Ammon's horn (tissue), 1 donor: ENCODE measurements at regions not wholly inside any gene's neighbourhood (a gene's known extent, or its start where the extent isn't known, plus 50 kb on each side); places are given as distances from the start of the nearest gene placed in this dataset.

Experiments
- DNase-seq: peaks from one replicate; pipeline ENCODE4 v3.0.0-alpha.2; 2016; ENCODE audit warnings: low spot score

- no peak for DNase-seq
These were observed 282.9 kb upstream of the N4BP1 start for GRCh38 chr16:48892893-48893292.

GRCh38 chr16:48887646-48888210 is 277.7 kb upstream of the N4BP1 start:
- no peak for DNase-seq

- DNase-seq: no peak
These were observed 275.5 kb upstream of the N4BP1 start for GRCh38 chr16:48885471-48885870.

GRCh38 chr16:48881272-48881671 is 271.3 kb upstream of the N4BP1 start:
- DNase-seq: no peak

GRCh38 chr16:48879223-48880122 is 269.5 kb upstream of the N4BP1 start:
- no peak for DNase-seq

- no peak for DNase-seq
These were observed 268.0 kb upstream of the N4BP1 start for GRCh38 chr16:48877946-48878345.

GRCh38 chr16:48870141-48870540 is 260.2 kb upstream of the N4BP1 start:
- no peak for DNase-seq

- DNase-seq: no peak
These were observed 255.5 kb upstream of the N4BP1 start for GRCh38 chr16:48865520-48865919.

GRCh38 chr16:48864055-48864454 is 254.1 kb upstream of the N4BP1 start:
- DNase-seq: no peak

GRCh38 chr16:48862087-48862532 is 252.1 kb upstream of the N4BP1 start:
- DNase-seq: no peak

GRCh38 chr16:48860341-48860740 is 250.4 kb upstream of the N4BP1 start:
- no peak for DNase-seq

GRCh38 chr16:48852951-48853350 is 243.0 kb upstream of the N4BP1 start:
- DNase-seq: no peak

GRCh38 chr16:48852458-48852857 is 242.5 kb upstream of the N4BP1 start:
- no peak for DNase-seq

GRCh38 chr16:48850097-48850770 is 240.3 kb upstream of the N4BP1 start:
- DNase-seq: no peak

GRCh38 chr16:48846277-48846676 is 236.3 kb upstream of the N4BP1 start:
- no peak for DNase-seq

GRCh38 chr16:48845261-48845660 is 235.3 kb upstream of the N4BP1 start:
- DNase-seq: no peak

GRCh38 chr16:48838349-48838748 is 228.4 kb upstream of the N4BP1 start:
- DNase-seq: no peak

GRCh38 chr16:48836636-48837035 is 226.7 kb upstream of the N4BP1 start:
- DNase-seq: no peak

- no peak for DNase-seq
These were observed 226.1 kb upstream of the N4BP1 start for GRCh38 chr16:48836067-48836466.

GRCh38 chr16:48834576-48834975 is 224.6 kb upstream of the N4BP1 start:
- DNase-seq: no peak

GRCh38 chr16:48833461-48833860 is 223.5 kb upstream of the N4BP1 start:
- no peak for DNase-seq

- no peak for DNase-seq
These were observed 221.2 kb upstream of the N4BP1 start for GRCh38 chr16:48831076-48831722.
